GM21390 (cell line): ENCODE measurements at regions not wholly inside any gene's neighbourhood (a gene's known extent, or its start where the extent isn't known, plus 50 kb on each side); places are given as distances from the start of the nearest gene placed in this dataset.
A peak's percentile ranks its signal among the peaks of the same experiment; 100 is the strongest.

Source experiments
- ATAC-seq: cut with Tn5 transposase; IDR thresholded peaks from one replicate; pipeline ENCODE4 v1.9.1; 2021; ENCODE audit not compliant: unreplicated experiment

- ATAC-seq = no peak
Measured at GRCh38 chr20:40186826-40187225, 502.2 kb downstream of the MAFB start.

- ATAC-seq = no peak
Measured at GRCh38 chr20:40181676-40182075, 507.4 kb downstream of the MAFB start.

DNA sequence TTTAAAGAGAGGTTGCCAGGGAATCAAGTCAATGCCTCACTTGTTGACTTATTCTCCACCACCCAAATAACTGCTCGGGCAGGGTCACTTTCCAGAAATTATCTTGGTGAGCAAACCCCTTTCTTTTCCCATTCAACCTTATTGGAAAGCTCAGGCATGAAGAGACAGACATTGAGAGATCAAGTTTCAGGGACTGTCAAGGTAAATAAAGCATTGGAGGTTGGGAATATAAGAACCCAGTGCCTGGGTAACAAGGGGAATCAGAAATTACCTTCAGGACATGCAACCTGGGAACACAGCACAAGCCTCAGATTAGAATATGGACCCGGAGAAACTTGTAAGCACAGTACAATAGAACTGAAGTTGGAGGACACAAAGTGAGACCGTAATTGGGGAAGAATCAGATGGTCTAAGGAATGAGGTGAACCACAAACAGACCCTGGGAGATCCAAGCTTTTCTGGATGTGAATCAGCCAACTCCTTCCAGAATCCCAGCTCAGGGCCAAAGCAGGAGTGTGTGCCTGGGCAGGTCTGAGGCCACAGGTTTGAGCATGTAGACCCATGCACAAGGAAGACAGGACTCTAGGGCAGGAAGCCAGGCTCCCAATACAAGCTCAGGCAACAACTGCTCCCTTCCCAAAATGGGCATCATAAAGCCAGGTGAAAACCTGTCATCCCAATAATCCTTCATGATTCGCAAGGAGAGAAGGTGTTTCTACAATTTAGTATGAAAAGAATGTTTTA lies 512.8 kb downstream of the MAFB start:
- no peak for ATAC-seq

GRCh38 chr20:40175296-40175695 lies 513.7 kb downstream of the MAFB start:
- ATAC-seq = no peak

GRCh38 chr20:40173872-40174271 lies 515.2 kb downstream of the MAFB start:
- no peak for ATAC-seq

- ATAC-seq = no peak
Measured at GRCh38 chr20:40168981-40169620, 519.9 kb downstream of the MAFB start.

DNA sequence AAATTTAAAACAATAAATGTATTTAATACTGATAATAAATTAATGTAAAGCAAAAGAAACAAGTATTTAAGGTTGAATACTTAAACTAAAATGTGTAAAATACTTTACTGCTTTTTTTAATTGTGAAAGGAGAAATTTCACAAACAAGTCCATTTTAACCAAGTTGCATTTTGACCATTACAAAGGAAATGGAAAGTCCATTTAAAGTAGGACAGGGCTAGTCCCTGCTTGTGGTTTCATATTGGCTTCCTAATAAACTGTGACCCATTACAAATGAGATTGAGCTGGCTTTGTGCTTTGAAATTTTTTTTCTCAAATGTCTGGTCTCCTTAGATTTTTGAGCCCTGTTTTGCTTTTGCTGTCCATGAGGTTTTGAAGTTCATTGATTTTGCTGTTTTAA lies 527.6 kb downstream of the MAFB start:
- ATAC-seq = no peak

DNA sequence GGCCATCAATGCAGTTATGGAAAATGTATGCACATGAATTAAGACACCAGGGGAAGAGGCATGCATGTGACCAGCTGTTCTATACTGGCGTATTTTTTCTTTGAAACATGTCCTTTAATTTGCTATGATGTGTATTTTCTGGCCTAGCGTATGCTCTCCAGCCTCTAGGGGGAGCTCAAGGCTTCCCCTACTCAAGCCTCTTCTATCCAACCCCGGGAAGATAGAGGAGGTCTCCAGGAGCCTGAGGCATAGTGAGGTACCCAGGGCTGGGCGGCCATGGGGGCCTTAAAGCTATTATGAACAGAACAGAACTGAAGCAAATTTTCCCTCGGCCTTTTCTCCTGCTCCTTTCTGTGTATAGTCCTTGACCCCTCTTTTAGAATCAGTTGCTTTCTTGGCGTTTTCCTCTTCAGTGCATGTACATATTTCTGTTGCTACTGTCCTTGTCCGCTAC lies 528.9 kb downstream of the MAFB start:
- ATAC-seq = no peak

DNA sequence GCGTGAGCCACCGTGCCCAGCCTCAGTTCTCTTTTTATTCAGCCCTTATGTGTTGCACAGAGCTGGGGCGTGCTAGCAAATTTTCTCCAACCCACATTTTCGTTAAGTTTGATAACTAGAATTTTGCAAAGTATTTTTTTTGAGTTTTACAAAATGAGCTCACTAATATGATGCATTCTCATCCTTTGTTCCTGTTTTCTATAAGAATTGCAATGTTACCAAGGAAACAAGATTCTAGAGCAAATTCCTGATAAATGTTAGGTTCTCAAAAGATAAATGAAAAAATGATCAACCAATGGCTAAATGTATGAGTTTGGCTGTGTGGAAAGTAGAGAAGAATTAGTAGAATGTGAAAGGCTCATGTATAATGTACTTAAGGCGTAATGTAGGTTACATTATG lies 529.8 kb downstream of the MAFB start:
- no peak for ATAC-seq

DNA sequence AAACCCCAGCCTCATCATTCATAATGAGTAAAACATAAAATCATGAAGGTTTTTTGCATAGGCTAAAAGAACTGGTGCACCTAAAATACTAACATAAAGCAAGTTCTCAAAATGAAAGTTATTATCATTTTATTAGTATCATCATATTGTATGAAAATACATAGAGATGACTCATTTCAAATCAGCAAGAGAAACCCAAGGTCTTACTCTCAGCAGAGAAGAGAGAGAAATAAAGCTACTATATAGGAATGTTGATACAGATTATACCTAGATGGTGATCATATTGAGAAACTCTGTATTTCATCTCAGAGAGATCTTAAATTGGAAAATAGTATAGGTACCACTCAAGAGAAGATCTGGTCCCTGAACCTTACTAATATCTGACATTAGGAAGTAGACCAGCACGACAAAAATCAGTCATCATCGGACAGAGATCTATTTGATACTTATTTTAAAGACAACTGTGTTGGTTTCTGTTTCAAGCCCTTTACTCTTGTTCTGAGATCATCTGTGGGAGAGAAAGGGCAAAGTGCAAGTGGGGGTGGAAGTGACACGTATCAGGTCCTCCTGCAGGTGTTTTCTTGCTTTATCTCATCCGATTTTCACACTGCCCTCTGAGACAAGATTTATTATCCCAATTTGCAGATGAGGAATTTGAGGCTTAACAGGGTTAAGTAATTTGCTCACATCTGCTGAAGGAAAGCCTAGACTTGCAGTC lies 532.3 kb downstream of the MAFB start:
- peak; percentile 95 for ATAC-seq

DNA sequence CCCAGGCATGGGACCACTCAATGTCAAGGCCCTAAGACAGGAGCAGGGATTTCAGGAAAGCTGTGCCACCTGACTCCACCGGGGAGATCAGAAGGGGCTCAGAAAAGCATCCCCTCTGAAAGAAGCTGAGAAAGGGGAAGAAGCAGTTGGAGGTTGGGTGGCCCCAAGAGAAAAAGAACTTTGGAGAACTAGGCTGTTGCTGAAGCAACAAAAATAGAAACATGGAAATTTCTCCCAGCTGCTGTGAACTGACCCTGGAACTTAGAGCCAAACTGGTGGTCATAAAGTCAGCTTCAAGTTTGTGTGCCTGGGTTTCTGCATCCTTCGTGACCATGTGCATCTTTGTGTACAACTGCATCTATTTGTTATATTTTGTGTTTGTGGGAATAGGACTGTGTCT lies 534.5 kb downstream of the MAFB start:
- no peak for ATAC-seq

DNA sequence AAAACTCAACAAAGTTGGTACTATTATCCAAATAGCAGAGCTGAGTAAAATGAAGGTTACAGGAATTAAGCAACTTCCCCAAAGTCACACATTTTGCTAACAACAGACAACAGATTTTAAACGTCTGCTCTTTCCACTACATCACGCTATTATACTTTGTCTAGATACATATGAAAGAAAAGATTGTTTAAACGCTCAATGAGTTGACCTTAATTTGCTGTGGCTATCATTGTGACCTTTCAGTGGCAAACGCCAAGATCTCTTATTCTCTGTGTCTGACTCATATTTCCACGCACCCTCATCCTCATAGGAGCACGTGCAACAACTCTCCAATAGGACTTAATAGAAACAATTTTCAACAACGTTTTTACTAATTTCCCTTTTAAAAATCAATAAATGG lies 540.1 kb downstream of the MAFB start:
- no peak for ATAC-seq

GRCh38 chr20:40146071-40146470 lies 543.0 kb downstream of the MAFB start:
- ATAC-seq = no peak

DNA sequence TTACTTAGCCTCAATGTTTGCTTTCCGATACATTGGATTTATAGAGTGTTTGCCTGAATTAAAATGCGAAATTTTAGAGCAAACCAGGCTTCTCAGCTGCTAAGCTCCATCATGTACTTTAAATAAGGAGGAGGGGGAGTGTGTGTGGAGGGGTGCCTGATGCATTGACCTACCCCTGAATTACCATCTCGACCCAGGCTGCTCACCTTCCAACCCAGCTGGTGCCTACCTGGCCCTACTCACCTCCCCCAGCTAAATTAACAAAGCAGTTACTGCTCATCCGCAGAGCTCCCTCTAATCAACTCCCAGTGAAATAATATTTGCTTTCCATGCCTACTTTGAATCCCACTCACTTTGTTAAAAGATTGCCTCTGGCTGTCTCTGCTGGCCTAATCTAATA lies 544.5 kb downstream of the MAFB start:
- no peak for ATAC-seq

GRCh38 chr20:40134176-40134575 lies 554.9 kb downstream of the MAFB start:
- ATAC-seq = no peak

- ATAC-seq = no peak
Measured at GRCh38 chr20:40120827-40121226, 568.2 kb downstream of the MAFB start.

- no peak for ATAC-seq
Measured at GRCh38 chr20:40111282-40111681, 577.8 kb downstream of the MAFB start.

GRCh38 chr20:40110311-40110831 lies 578.7 kb downstream of the MAFB start:
- ATAC-seq = no peak

DNA sequence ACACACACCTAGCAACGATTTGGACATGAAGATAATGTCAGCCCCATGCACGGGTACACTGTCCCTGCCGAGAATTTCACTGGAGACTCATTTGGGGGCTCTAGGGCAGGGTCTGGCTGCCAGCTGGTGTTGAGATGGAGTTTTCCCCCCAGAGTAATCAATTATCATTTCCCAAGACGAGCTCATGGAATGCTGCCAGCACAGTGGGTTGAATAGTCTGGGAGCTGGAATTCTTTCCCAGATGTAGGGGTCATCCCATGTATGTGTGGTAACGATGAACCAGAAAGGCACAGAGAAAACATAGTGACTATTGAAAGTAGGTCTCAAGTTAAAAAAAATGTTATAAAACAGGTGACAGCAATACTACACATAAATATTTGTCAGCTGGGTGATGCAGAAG lies 579.9 kb downstream of the MAFB start:
- ATAC-seq = no peak

GRCh38 chr20:40108321-40108720 lies 580.7 kb downstream of the MAFB start:
- no peak for ATAC-seq

DNA sequence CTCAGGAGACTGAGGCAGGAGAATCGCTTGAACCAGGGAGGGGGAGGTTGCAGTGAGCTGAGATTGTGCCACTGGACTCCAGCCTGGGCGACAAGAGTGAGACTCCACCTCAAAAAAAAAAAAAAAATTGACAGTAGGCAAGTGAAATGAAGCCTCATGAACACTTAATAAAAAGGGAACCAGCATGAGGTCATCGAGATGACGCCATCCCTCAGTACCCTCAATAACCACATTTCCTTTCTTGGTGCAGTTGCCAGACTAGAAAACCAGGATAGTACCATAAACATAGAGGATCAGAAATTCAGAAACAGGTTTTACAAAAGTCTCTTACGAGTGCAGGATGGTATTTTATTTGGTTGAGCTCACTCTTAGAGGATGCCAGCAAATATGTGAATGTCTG lies 584.1 kb downstream of the MAFB start:
- no peak for ATAC-seq

- ATAC-seq = no peak
Measured at GRCh38 chr20:40103420-40103819, 585.6 kb downstream of the MAFB start.
